MM.1S (cell line): ENCODE measurements at regions not wholly inside any gene's neighbourhood (a gene's known extent, or its start where the extent isn't known, plus 50 kb on each side); places are given as distances from the start of the nearest gene placed in this dataset.
"Not testable (repeated sequence)": the region's sequence is repeated elsewhere in the genome, so short reads cannot be mapped to it uniquely, and the experiment has no call there.

Source experiments
- CTCF ChIP-seq: fragments of 300-600 bp; sonication (generic); IDR thresholded peaks from 2 replicates; pipeline ENCODE4 v1.5.1; 2016; ENCODE audit warnings: antibody characterized with exemption, low read length, mixed read lengths
- EZH2 ChIP-seq: fragments of 300-600 bp; sonication (generic); optimal IDR thresholded peaks from 2 replicates; pipeline ENCODE3; 2017; ENCODE audit warnings: low read depth, mild to moderate bottlenecking, antibody characterized with exemption, low read length, mixed read lengths

DNA sequence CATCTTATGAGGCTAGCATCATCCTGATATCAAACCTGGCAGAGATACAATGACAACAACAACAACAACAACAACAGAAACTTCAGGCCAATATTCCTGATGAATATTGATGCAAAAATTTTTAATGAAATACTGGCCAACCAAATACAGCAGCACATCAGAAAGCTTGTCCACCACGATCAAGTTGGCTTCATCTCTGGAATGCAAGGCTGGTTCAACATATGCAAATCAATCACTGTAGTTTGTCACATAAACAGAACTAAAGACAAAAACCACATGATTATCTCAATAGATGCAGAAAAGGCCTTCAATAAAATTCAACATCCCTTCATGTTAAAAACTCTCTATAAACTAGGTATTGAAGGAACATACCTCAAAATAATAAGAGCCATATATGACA lies 397.3 kb downstream of the RAP2B start:
- not testable (repeated sequence) for TF ChIP-seq CTCF, EZH2
